ENCODE measurements at regions not wholly inside any gene's neighbourhood (a gene's known extent, or its start where the extent isn't known, plus 50 kb on each side); places are given as distances from the start of the nearest gene placed in this dataset.

GRCh38 chr13:39954476-39954875 lies 299.0 kb downstream of the COG6 start:
- H3K27ac Mint-ChIP-seq = peak overlapping the region in 1 of 3 experiments; percentile 50
- H3K4me1 Mint-ChIP-seq = peaks cover 10% of the 10 kb centered on the region
- H3K27me3 Mint-ChIP-seq (ENCODE audit: low read depth) = peaks cover 11% of the 10 kb centered on the region
- peaks cover under 1% of the 10 kb centered on the region for H3K9me3 Mint-ChIP-seq
- no peaks in the 10 kb centered on the region for H3K36me3 Mint-ChIP-seq (ENCODE audit: low read depth)
- no peak for TF ChIP-seq CTCF (IDR thresholded peaks at IDR 0.05; ENCODE audit: unreplicated experiment in 3 of 3)
- no peak overlapping the region for H3K4me3 Mint-ChIP-seq

GRCh38 chr13:39955560-39955959 lies 300.1 kb downstream of the COG6 start:
- no peak overlapping the region for H3K4me3 Mint-ChIP-seq
- no peaks in the 10 kb centered on the region for H3K36me3 Mint-ChIP-seq (ENCODE audit: low read depth)
- H3K27me3 Mint-ChIP-seq (ENCODE audit: low read depth) = peaks cover 11% of the 10 kb centered on the region
- peaks cover 20% of the 10 kb centered on the region for H3K4me1 Mint-ChIP-seq
- TF ChIP-seq CTCF (IDR thresholded peaks at IDR 0.05; ENCODE audit: unreplicated experiment in 3 of 3) = no peak
- H3K27ac Mint-ChIP-seq = no peak overlapping the region
- H3K9me3 Mint-ChIP-seq = peaks cover 5% of the 10 kb centered on the region

GRCh38 chr13:39956036-39956435 lies 300.6 kb downstream of the COG6 start:
- Mint-ChIP-seq H3K27me3 (ENCODE audit: low read depth) (peaks cover 11% of the 10 kb centered on the region), H3K4me3 (no peak overlapping the region), H3K36me3 (ENCODE audit: low read depth) (no peaks in the 10 kb centered on the region), H3K4me1 (peaks cover 21% of the 10 kb centered on the region), H3K27ac (no peak overlapping the region), H3K9me3 (peaks cover 5% of the 10 kb centered on the region)
- TF ChIP-seq CTCF (IDR thresholded peaks at IDR 0.05; ENCODE audit: unreplicated experiment in 3 of 3) = no peak

- Mint-ChIP-seq H3K4me3 (no peak overlapping the region), H3K4me1 (peaks cover 21% of the 10 kb centered on the region), H3K9me3 (peaks cover 5% of the 10 kb centered on the region), H3K36me3 (ENCODE audit: low read depth) (no peaks in the 10 kb centered on the region), H3K27me3 (ENCODE audit: low read depth) (peaks cover 8% of the 10 kb centered on the region), H3K27ac (no peak overlapping the region)
- TF ChIP-seq CTCF (IDR thresholded peaks at IDR 0.05; ENCODE audit: unreplicated experiment in 3 of 3) = no peak
Observed at GRCh38 chr13:39957868-39958677, 302.6 kb downstream of the COG6 start.

- peaks cover 8% of the 10 kb centered on the region for H3K27me3 Mint-ChIP-seq (ENCODE audit: low read depth)
- no peaks in the 10 kb centered on the region for H3K36me3 Mint-ChIP-seq (ENCODE audit: low read depth)
- peak overlapping the region in 2 of 3 experiments; percentile 19 to 24 for H3K27ac Mint-ChIP-seq
- H3K4me3 Mint-ChIP-seq = no peak overlapping the region
- no peak for TF ChIP-seq CTCF (IDR thresholded peaks at IDR 0.05; ENCODE audit: unreplicated experiment in 3 of 3)
- H3K4me1 Mint-ChIP-seq = peaks cover 17% of the 10 kb centered on the region
- H3K9me3 Mint-ChIP-seq = peaks cover 5% of the 10 kb centered on the region
Observed at GRCh38 chr13:39959497-39960144, 304.2 kb downstream of the COG6 start.
